BLaER1 (cell line): ENCODE measurements at regions not wholly inside any gene's neighbourhood (a gene's known extent, or its start where the extent isn't known, plus 50 kb on each side); places are given as distances from the start of the nearest gene placed in this dataset.

Experiments
- H3K27ac ChIP-seq: shearing (Covaris generic); formaldehyde crosslinking; 2 replicates; pipeline ENCODE4 v1.8.1; 2022
- H3K27me3 ChIP-seq: shearing (Covaris generic); formaldehyde crosslinking; 2 replicates; pipeline ENCODE4 v1.8.1; 2022
- H3K36me3 ChIP-seq: shearing (Covaris generic); formaldehyde crosslinking; 2 replicates; pipeline ENCODE4 v1.8.1; 2022
- H3K4me1 ChIP-seq: shearing (Covaris generic); formaldehyde crosslinking; 2 replicates; pipeline ENCODE4 v1.8.1; 2022
- H3K4me2 ChIP-seq: shearing (Covaris generic); formaldehyde crosslinking; 2 replicates; pipeline ENCODE4 v1.8.1; 2022
- H3K4me3 ChIP-seq: shearing (Covaris generic); formaldehyde crosslinking; 2 replicates; pipeline ENCODE4 v1.8.1; 2022
- H3K9ac ChIP-seq: shearing (Covaris generic); formaldehyde crosslinking; 2 replicates; pipeline ENCODE4 v1.8.1; 2022
- H3K9me3 ChIP-seq: shearing (Covaris generic); formaldehyde crosslinking; 2 replicates; pipeline ENCODE4 v1.8.1; 2022
- H4K20me1 ChIP-seq: shearing (Covaris generic); formaldehyde crosslinking; 2 replicates; pipeline ENCODE4 v1.8.1; 2022
- Cebpa-rat ChIP-seq: shearing (Covaris generic); IDR thresholded peaks from 2 replicates; pipeline ENCODE4 v1.8.1; 2022

GRCh38 chr6:43897571-43898302 is 127.7 kb downstream of the VEGFA start:
- Histone ChIP-seq H3K4me1 (peaks cover 56% of the 10 kb centered on the region), H3K4me2 (no peak overlapping the region), H3K4me3 (no peak overlapping the region), H3K27ac (no peak overlapping the region), H4K20me1 (no peaks in the 10 kb centered on the region), H3K27me3 (no peaks in the 10 kb centered on the region), H3K9me3 (peaks cover 6% of the 10 kb centered on the region; the same call in 1 of the 2 replicates), H3K9ac (no peak overlapping the region), H3K36me3 (no peaks in the 10 kb centered on the region)
- no peak for TF ChIP-seq Cebpa-rat

GRCh38 chr6:43896329-43897255 is 126.6 kb downstream of the VEGFA start:
- peak overlapping the region; percentile 75; the same call in 1 of the 2 replicates for H3K4me2 ChIP-seq
- H3K27ac ChIP-seq: peak overlapping the region; percentile 24; the same call in 1 of the 2 replicates

GRCh38 chr6:43895656-43896328 is 125.8 kb downstream of the VEGFA start:
- Histone ChIP-seq H3K27me3 (no peaks in the 10 kb centered on the region), H3K9me3 (peaks cover 6% of the 10 kb centered on the region; the same call in 1 of the 2 replicates), H3K4me3 (no peak overlapping the region), H3K4me1 (peaks cover 46% of the 10 kb centered on the region), H4K20me1 (no peaks in the 10 kb centered on the region), H3K4me2 (peak overlapping the region; percentile 75), H3K9ac (no peak overlapping the region; the same call in 1 of the 2 replicates), H3K27ac (peak overlapping the region; percentile 42; the same call in 1 of the 2 replicates), H3K36me3 (no peaks in the 10 kb centered on the region)
- no peak for TF ChIP-seq Cebpa-rat

More at GRCh38 chr6:43896329-43897255, 126.6 kb downstream of the VEGFA start:
- no peaks in the 10 kb centered on the region for H3K36me3 ChIP-seq
- no peaks in the 10 kb centered on the region for H4K20me1 ChIP-seq
- H3K27me3 ChIP-seq: no peaks in the 10 kb centered on the region
- H3K9me3 ChIP-seq: peaks cover 6% of the 10 kb centered on the region; the same call in 1 of the 2 replicates
- H3K4me1 ChIP-seq: peaks cover 48% of the 10 kb centered on the region
- TF ChIP-seq Cebpa-rat: no peak
- no peak overlapping the region for H3K9ac ChIP-seq
- H3K4me3 ChIP-seq: no peak overlapping the region

GRCh38 chr6:43893073-43893472 is 123.1 kb downstream of the VEGFA start:
- H3K4me1 ChIP-seq: peaks cover 49% of the 10 kb centered on the region
- H3K4me2 ChIP-seq: no peak overlapping the region
- no peaks in the 10 kb centered on the region for H4K20me1 ChIP-seq
- no peaks in the 10 kb centered on the region for H3K36me3 ChIP-seq
- H3K27ac ChIP-seq: no peak overlapping the region
- no peak overlapping the region for H3K4me3 ChIP-seq
- no peaks in the 10 kb centered on the region for H3K9me3 ChIP-seq
- no peaks in the 10 kb centered on the region for H3K27me3 ChIP-seq
- no peak for TF ChIP-seq Cebpa-rat
- H3K9ac ChIP-seq: no peak overlapping the region

- Histone ChIP-seq H3K4me1 (peaks cover 45% of the 10 kb centered on the region), H3K36me3 (no peaks in the 10 kb centered on the region), H3K4me2 (peak overlapping the region; percentile 24; the same call in 1 of the 2 replicates), H3K4me3 (no peak overlapping the region), H3K27me3 (no peaks in the 10 kb centered on the region), H3K9ac (no peak overlapping the region), H3K9me3 (no peaks in the 10 kb centered on the region), H3K27ac (no peak overlapping the region), H4K20me1 (no peaks in the 10 kb centered on the region)
- no peak for TF ChIP-seq Cebpa-rat
These were observed 121.3 kb downstream of the VEGFA start for GRCh38 chr6:43891072-43891870.

GRCh38 chr6:43890197-43891062 is 120.4 kb downstream of the VEGFA start:
- Histone ChIP-seq H4K20me1 (no peaks in the 10 kb centered on the region), H3K9me3 (no peaks in the 10 kb centered on the region), H3K4me1 (peaks cover 42% of the 10 kb centered on the region), H3K4me3 (no peak overlapping the region), H3K27ac (no peak overlapping the region), H3K36me3 (no peaks in the 10 kb centered on the region), H3K9ac (no peak overlapping the region), H3K4me2 (no peak overlapping the region), H3K27me3 (no peaks in the 10 kb centered on the region)
- TF ChIP-seq Cebpa-rat: no peak

- Histone ChIP-seq H3K4me2 (no peak overlapping the region), H3K9ac (no peak overlapping the region), H3K4me3 (no peak overlapping the region), H3K36me3 (no peaks in the 10 kb centered on the region), H3K27me3 (no peaks in the 10 kb centered on the region), H3K4me1 (peaks cover 56% of the 10 kb centered on the region), H3K27ac (no peak overlapping the region), H4K20me1 (no peaks in the 10 kb centered on the region), H3K9me3 (no peaks in the 10 kb centered on the region)
- no peak for TF ChIP-seq Cebpa-rat
These were observed 118.1 kb downstream of the VEGFA start for GRCh38 chr6:43887906-43888683.

- Histone ChIP-seq H3K4me3 (no peak overlapping the region), H3K4me2 (peak overlapping the region; percentile 36), H3K9me3 (no peaks in the 10 kb centered on the region), H4K20me1 (no peaks in the 10 kb centered on the region), H3K36me3 (no peaks in the 10 kb centered on the region), H3K4me1 (peaks cover 56% of the 10 kb centered on the region), H3K9ac (no peak overlapping the region), H3K27me3 (no peaks in the 10 kb centered on the region), H3K27ac (0 out of 2 replicates have a peak overlapping the region, but pooled peaks have one; percentile 4)
- TF ChIP-seq Cebpa-rat: no peak
These were observed 117.4 kb downstream of the VEGFA start for GRCh38 chr6:43887340-43887858.
